Bone marrow (tissue), 2 donors: ENCODE measurements at regions not wholly inside any gene's neighbourhood (a gene's known extent, or its start where the extent isn't known, plus 50 kb on each side); places are given as distances from the start of the nearest gene placed in this dataset.
"Not testable (repeated sequence)": the region's sequence is repeated elsewhere in the genome, so short reads cannot be mapped to it uniquely, and the experiment has no call there.

Experiments used
- DNase-seq, 2 donors: peaks; one replicate each; lab custom pipeline; 2025; lab: John Stamatoyannopoulos, UW

DNA sequence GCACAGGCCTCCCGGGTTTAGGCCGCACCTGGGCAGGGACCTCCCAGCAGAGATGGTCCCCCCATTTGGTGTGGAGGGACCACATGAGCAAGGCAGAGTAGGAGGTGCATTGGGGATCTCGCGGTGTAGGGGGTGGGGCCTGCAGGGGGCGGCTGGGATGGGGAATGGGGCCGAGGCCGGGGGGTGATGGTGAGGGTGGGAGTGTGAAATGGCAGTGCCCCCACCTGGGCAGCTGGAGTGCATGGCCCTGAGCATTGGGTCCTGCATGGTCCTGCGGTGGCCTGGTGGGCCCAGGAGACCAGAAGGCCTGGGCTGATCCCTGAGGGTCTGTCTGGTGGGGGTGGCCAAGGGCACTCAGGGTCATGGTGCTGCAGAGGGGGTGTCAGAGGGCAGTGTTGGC is 111.8 kb downstream of the KIF26A start:
- DNase-seq: no peak

GRCh38 chr14:104252256-104253215 is 114.1 kb downstream of the KIF26A start:
- DNase-seq: no peak

- DNase-seq: no peak
These were observed 114.9 kb downstream of the KIF26A start for GRCh38 chr14:104253223-104253822.

- DNase-seq: no peak
These were observed 115.5 kb downstream of the KIF26A start for GRCh38 chr14:104253901-104254353.

GRCh38 chr14:104254735-104255400 is 116.5 kb downstream of the KIF26A start:
- DNase-seq: no peak

DNA sequence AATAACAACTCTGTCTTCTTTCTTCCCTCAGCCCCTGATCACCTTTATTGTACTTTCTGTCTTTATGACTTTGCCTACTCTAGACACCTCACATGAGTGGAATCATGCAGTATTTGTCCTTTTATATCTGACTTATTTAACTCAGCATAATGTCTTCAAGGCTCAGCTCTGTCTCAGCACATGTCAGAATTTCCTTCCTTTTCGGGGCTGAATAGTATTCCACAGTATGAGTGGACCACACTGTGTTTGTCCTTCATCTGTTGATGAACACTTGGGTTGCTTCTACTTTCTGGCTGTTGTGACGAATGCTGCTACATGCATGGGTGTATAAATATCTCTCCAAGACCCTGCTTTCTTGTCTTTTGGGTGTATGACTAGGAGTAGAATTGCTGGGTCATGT is 117.6 kb downstream of the KIF26A start:
- no peak for DNase-seq

DNA sequence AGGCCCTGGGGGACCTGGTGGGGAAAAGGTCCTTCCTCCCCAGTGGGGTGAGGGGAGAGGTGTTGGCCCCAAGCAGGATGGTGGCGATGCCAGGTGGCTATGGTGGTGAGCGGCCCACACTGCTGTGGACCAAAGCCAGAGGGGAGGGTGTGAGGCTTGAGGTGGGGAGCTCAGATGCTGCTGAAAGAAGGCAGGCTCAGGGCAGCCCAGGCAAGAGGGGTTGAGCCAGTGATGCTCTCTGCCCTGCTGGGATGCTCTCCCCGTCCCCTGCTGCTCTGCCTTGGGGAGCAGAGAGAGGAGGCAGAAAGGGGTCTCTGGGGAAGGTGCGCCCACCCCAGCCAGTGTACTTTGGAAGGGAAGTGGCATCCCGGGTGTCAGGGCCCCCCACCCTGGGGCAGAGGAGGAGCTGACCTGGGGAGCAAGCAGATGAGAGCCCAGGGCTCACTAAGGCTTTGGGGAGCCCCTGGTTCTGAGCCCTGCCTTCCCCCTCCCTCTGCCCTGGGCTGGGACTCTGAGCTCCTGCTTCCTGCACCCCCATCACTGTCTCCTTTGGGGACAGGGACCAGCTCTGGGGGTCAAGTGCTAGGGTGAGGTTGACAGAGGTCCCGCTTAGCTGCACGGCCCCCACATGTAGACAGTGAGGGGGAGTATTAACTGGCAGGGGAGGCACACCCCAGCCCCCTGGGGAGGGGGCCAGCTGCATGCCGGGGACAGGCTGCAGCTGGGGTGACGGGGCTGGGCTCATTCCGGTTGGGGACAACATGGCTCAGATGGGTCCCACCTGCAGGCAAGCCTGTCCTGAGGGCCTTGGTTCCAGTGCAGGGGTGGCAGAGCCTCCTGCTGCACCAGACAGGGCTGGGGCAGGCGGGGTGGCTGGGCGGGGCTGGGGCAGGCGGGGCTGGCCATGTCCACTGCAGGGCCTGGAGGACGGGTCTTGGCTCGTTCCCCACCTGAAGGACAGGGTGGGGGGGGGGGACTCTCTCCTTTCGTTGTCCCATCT is 124.4 kb downstream of the KIF26A start:
- DNase-seq: no peak

- DNase-seq: no peak
These were observed 125.4 kb downstream of the KIF26A start for GRCh38 chr14:104263675-104264358.

- no peak for DNase-seq
These were observed 126.3 kb downstream of the KIF26A start for GRCh38 chr14:104264495-104265265.

DNA sequence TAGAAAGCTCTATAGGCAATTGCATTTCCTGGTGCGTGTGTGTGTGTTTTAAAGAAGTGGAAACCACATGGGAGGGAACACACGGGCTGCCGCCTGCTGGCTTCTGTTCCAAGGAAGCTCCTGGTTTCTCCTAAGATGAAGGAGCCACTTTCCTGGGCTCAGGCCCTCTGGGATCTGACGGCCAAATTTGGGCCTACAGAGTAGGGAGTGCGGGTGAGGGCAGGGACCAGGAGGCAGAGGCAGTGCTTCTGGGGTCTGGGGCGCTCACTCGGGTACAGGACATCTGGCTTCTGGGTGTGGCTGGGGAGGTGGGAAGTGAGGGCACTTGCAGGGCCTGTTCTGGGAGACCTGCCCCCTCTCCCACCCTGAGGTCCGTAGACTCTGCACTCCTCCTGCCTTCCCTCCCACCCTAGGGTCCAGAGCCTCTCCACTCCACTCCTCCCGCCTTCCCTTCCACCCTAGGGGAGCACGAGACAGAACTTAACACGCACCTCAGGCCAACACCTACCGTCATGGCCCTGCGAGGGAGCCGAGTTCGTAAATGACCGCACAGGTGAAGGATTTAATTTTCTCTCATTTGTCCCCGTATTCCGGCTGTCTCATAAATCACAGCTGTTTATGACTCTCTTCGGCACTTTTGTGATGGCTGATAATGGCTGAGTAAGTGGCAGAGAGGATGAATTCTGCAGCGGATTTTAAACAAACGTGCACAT is 127.7 kb downstream of the KIF26A start:
- no peak for DNase-seq

GRCh38 chr14:104266631-104267575 is 128.5 kb downstream of the KIF26A start:
- no peak for DNase-seq

GRCh38 chr14:104267895-104268294 is 129.5 kb downstream of the KIF26A start:
- no peak for DNase-seq

DNA sequence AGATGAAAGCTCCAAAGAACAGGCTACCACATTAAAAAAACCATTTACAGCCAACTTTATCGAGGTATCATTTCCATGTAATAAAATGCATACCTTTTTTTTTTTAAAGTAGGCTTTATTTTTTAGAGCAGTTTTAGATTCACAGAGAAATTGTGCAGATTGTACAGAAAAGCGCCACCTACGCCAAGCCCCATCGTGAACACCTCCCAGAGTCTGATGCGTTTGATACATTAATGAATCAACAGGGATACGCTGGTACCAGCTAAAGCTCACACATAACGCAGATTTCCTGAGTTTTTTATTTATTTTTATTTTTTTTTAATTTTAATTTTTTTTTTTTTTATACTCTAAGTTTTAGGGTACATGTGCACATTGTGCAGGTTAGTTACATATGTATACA is 129.9 kb downstream of the KIF26A start:
- no peak for DNase-seq

DNA sequence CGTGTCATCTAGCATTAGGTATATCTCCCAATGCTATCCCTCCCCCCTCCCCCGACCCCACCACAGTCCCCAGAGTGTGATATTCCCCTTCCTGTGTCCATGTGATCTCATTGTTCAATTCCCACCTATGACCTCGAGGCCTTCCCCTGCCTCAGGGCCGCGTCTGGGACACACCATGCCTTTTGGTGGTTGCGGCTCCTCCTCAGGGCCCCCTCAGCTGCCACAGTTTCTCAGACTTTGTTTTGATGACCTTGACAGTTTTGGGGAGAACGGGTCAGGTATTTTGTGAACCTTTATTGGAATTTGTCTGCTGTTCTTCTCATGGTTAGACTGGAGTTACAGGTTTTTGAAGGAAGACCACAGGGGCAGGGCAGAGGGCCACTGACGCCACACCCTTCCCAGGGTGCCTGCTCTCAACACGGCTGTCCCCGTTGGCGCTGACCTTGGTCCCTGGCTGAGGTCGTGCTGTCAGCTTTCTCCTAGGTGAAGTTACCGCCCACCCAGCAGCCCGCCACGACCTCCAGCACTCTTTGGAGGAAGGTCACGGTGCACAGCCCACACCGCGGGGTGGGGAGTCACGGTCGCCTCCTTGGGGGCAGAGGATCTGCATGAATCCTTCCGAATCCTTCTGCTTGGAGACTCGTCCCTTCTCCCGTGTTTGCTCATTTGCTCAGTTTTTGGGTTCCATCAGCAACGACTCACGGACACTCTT is 130.5 kb downstream of the KIF26A start:
- DNase-seq: no peak

- not testable (repeated sequence) for DNase-seq
These were observed 131.3 kb downstream of the KIF26A start for GRCh38 chr14:104269511-104270241.

- DNase-seq: no peak
These were observed 133.0 kb downstream of the KIF26A start for GRCh38 chr14:104271391-104271790.

- DNase-seq: no peak
These were observed 136.4 kb downstream of the KIF26A start for GRCh38 chr14:104274806-104275205.
